Mesothelial cell of epicardium (in vitro differentiated cells): ENCODE measurements at regions not wholly inside any gene's neighbourhood (a gene's known extent, or its start where the extent isn't known, plus 50 kb on each side); places are given as distances from the start of the nearest gene placed in this dataset.

Experiments used
- DNase-seq, 2 experiments: peaks; one replicate each; pipeline ENCODE4 v3.0.0; 2021; ENCODE audit warnings: low spot score in 2 of 2; ENCODE audit not compliant: unreplicated experiment in 2 of 2
- H3K27ac Mint-ChIP-seq: 2 replicates; pipeline ENCODE4 v1.8.0; 2021; ENCODE audit warnings: mixed read lengths
- H3K27me3 Mint-ChIP-seq: 2 replicates; pipeline ENCODE4 v1.8.0; 2021; ENCODE audit warnings: low read depth, mixed read lengths
- H3K36me3 Mint-ChIP-seq: 2 replicates; pipeline ENCODE4 v1.8.0; 2021; ENCODE audit warnings: mixed read lengths
- H3K4me1 Mint-ChIP-seq: 2 replicates; pipeline ENCODE4 v1.8.0; 2021; ENCODE audit warnings: mixed read lengths
- H3K4me3 Mint-ChIP-seq: 2 replicates; pipeline ENCODE4 v1.8.0; 2021; ENCODE audit warnings: mild to moderate bottlenecking, moderate library complexity, mixed read lengths
- H3K9me3 Mint-ChIP-seq: 2 replicates; pipeline ENCODE4 v1.8.0; 2021; ENCODE audit warnings: mixed read lengths
- CTCF ChIP-seq: fragments of 200-600 bp; sonication (generic); IDR thresholded peaks from one replicate; pipeline ENCODE4 v1.5.0; 2021; ENCODE audit warnings: antibody characterized with exemption; ENCODE audit not compliant: unreplicated experiment

GRCh38 chr2:62440281-62440946, 65.6 kb downstream of the TMEM17 start:
- no peaks in the 10 kb centered on the region for H3K4me1 Mint-ChIP-seq
- no peak overlapping the region for H3K27ac Mint-ChIP-seq

GRCh38 chr2:62439425-62439824, 66.6 kb downstream of the TMEM17 start:
- no peak overlapping the region for H3K27ac Mint-ChIP-seq
- TF ChIP-seq CTCF: no peak

More at GRCh38 chr2:62440281-62440946, 65.6 kb downstream of the TMEM17 start:
- DNase-seq: no peak
- H3K4me3 Mint-ChIP-seq: no peak overlapping the region
- no peaks in the 10 kb centered on the region for H3K27me3 Mint-ChIP-seq
- H3K9me3 Mint-ChIP-seq: peaks cover 4% of the 10 kb centered on the region
- TF ChIP-seq CTCF: no peak
- H3K36me3 Mint-ChIP-seq: no peaks in the 10 kb centered on the region

GRCh38 chr2:62437785-62438184, 68.2 kb downstream of the TMEM17 start:
- Mint-ChIP-seq H3K36me3 (no peaks in the 10 kb centered on the region), H3K4me1 (no peaks in the 10 kb centered on the region), H3K4me3 (no peak overlapping the region), H3K27me3 (no peaks in the 10 kb centered on the region), H3K9me3 (peaks cover 4% of the 10 kb centered on the region), H3K27ac (no peak overlapping the region)
- DNase-seq: no peak
- TF ChIP-seq CTCF: no peak

More at GRCh38 chr2:62439425-62439824, 66.6 kb downstream of the TMEM17 start:
- no peak overlapping the region for H3K4me3 Mint-ChIP-seq
- no peaks in the 10 kb centered on the region for H3K27me3 Mint-ChIP-seq
- H3K36me3 Mint-ChIP-seq: no peaks in the 10 kb centered on the region
- H3K9me3 Mint-ChIP-seq: peaks cover 4% of the 10 kb centered on the region
- H3K4me1 Mint-ChIP-seq: no peaks in the 10 kb centered on the region
- DNase-seq: no peak

- Mint-ChIP-seq H3K27me3 (no peaks in the 10 kb centered on the region), H3K4me3 (no peak overlapping the region), H3K36me3 (no peaks in the 10 kb centered on the region), H3K27ac (no peak overlapping the region), H3K9me3 (peaks cover 4% of the 10 kb centered on the region), H3K4me1 (no peaks in the 10 kb centered on the region)
- TF ChIP-seq CTCF: no peak
- DNase-seq: no peak
Observed at GRCh38 chr2:62435720-62436119, 70.3 kb downstream of the TMEM17 start.

GRCh38 chr2:62432407-62432806, 73.6 kb downstream of the TMEM17 start:
- TF ChIP-seq CTCF: no peak
- Mint-ChIP-seq H3K27ac (no peak overlapping the region), H3K27me3 (no peaks in the 10 kb centered on the region), H3K4me1 (no peaks in the 10 kb centered on the region), H3K4me3 (no peak overlapping the region), H3K36me3 (no peaks in the 10 kb centered on the region), H3K9me3 (peaks cover 3% of the 10 kb centered on the region)
- no peak for DNase-seq
